ENCODE measurements at regions not wholly inside any gene's neighbourhood (a gene's known extent, or its start where the extent isn't known, plus 50 kb on each side); places are given as distances from the start of the nearest gene placed in this dataset.

- no peak overlapping the region for H3K9ac ChIP-seq (ENCODE audit: low read depth in 1 of 2, low read length in 2 of 2)
- no peak overlapping the region for H3K4me3 ChIP-seq (ENCODE audit: low read depth in 1 of 3, low read length in 3 of 3)
- H3K27ac ChIP-seq (ENCODE audit: low read depth in 1 of 2, low read length in 2 of 2): no peak overlapping the region
- no peaks in the 10 kb centered on the region for H3K9me3 ChIP-seq (ENCODE audit: control insufficient read depth in 4 of 4, low read length in 3 of 4)
- H3K36me3 ChIP-seq (ENCODE audit: control insufficient read depth in 4 of 4, insufficient read depth in 3 of 4, low read depth in 1 of 4, low read length in 3 of 4): no peaks in the 10 kb centered on the region
- TF ChIP-seq RAD21 (IDR thresholded peaks at IDR 0.05) (no peak), GABPA (IDR thresholded peaks at IDR 0.05 in 1 of 2, conservative IDR thresholded peaks at IDR 0.05 in 1 of 2) (no peak), REST (IDR thresholded peaks at IDR 0.05) (no peak), HNF4G (IDR thresholded peaks at IDR 0.05) (no peak), YY1 (IDR thresholded peaks at IDR 0.05) (no peak), TAF1 (conservative IDR thresholded peaks at IDR 0.05) (no peak), RXRA (IDR thresholded peaks at IDR 0.05) (no peak), JUND (IDR thresholded peaks at IDR 0.05) (no peak), EGR1 (IDR thresholded peaks at IDR 0.05; ENCODE audit: low read depth in 2 of 2) (no peak), SP1 (IDR thresholded peaks at IDR 0.05) (no peak), FOXA1 (IDR thresholded peaks at IDR 0.05) (no peak), FOXA2 (IDR thresholded peaks at IDR 0.05) (no peak), NR2F2 (IDR thresholded peaks at IDR 0.05) (no peak)
- TF ChIP-seq, protein P1, sequence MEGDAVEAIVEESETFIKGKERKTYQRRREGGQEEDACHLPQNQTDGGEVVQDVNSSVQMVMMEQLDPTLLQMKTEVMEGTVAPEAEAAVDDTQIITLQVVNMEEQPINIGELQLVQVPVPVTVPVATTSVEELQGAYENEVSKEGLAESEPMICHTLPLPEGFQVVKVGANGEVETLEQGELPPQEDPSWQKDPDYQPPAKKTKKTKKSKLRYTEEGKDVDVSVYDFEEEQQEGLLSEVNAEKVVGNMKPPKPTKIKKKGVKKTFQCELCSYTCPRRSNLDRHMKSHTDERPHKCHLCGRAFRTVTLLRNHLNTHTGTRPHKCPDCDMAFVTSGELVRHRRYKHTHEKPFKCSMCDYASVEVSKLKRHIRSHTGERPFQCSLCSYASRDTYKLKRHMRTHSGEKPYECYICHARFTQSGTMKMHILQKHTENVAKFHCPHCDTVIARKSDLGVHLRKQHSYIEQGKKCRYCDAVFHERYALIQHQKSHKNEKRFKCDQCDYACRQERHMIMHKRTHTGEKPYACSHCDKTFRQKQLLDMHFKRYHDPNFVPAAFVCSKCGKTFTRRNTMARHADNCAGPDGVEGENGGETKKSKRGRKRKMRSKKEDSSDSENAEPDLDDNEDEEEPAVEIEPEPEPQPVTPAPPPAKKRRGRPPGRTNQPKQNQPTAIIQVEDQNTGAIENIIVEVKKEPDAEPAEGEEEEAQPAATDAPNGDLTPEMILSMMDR (IDR thresholded peaks at IDR 0.05; ENCODE audit: low read depth, low read length, missing input control): no peak
- TF ChIP-seq, protein P2, sequence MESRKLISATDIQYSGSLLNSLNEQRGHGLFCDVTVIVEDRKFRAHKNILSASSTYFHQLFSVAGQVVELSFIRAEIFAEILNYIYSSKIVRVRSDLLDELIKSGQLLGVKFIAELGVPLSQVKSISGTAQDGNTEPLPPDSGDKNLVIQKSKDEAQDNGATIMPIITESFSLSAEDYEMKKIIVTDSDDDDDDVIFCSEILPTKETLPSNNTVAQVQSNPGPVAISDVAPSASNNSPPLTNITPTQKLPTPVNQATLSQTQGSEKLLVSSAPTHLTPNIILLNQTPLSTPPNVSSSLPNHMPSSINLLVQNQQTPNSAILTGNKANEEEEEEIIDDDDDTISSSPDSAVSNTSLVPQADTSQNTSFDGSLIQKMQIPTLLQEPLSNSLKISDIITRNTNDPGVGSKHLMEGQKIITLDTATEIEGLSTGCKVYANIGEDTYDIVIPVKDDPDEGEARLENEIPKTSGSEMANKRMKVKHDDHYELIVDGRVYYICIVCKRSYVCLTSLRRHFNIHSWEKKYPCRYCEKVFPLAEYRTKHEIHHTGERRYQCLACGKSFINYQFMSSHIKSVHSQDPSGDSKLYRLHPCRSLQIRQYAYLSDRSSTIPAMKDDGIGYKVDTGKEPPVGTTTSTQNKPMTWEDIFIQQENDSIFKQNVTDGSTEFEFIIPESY (IDR thresholded peaks at IDR 0.05): no peak
- TF ChIP-seq, protein P3, sequence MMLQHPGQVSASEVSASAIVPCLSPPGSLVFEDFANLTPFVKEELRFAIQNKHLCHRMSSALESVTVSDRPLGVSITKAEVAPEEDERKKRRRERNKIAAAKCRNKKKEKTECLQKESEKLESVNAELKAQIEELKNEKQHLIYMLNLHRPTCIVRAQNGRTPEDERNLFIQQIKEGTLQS (IDR thresholded peaks at IDR 0.05): no peak
- TF ChIP-seq, protein P4, sequence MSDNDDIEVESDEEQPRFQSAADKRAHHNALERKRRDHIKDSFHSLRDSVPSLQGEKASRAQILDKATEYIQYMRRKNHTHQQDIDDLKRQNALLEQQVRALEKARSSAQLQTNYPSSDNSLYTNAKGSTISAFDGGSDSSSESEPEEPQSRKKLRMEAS (IDR thresholded peaks at IDR 0.05): no peak
- WGBS: 73% methylated on average over 5 of the region's 5 CpGs
- no peaks in the 10 kb centered on the region for H3K27me3 ChIP-seq (ENCODE audit: control insufficient read depth in 4 of 4, insufficient read depth in 4 of 4, low read length in 3 of 4)
- no peak for DNase-seq (ENCODE audit: low spot score)
- no peaks in the 10 kb centered on the region for H3K4me1 ChIP-seq (ENCODE audit: control insufficient read depth in 4 of 4, insufficient read depth in 4 of 4, low read length in 3 of 4)
These were observed 1219.4 kb downstream of the TYW1 start for GRCh38 chr7:68216051-68216450.

DNA sequence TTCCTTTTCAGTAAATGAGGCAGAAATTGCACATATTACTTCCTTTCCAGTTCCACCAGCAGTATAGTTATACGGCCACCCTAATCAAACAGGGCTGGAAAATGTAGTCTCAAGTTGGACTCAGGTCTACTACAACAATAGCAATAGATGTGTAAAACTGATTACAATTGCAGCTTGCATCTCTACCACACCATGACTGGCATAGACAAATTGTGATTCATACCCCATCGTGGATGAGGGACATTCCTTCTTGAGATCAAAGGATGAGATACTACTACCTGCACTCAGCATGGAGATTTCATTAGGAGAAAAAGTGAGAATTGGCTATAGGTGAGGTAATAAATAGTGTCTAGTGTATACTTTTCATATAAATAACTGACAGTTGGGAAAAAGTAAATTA, 1220.8 kb downstream of the TYW1 start:
- Histone ChIP-seq H3K4me3 (ENCODE audit: low read depth in 1 of 3, low read length in 3 of 3) (no peak overlapping the region), H3K27ac (ENCODE audit: low read depth in 1 of 2, low read length in 2 of 2) (no peak overlapping the region), H3K9ac (ENCODE audit: low read depth in 1 of 2, low read length in 2 of 2) (no peak overlapping the region), H3K9me3 (ENCODE audit: control insufficient read depth in 4 of 4, low read length in 3 of 4) (no peaks in the 10 kb centered on the region), H3K4me1 (ENCODE audit: control insufficient read depth in 4 of 4, insufficient read depth in 4 of 4, low read length in 3 of 4) (no peaks in the 10 kb centered on the region), H3K27me3 (ENCODE audit: control insufficient read depth in 4 of 4, insufficient read depth in 4 of 4, low read length in 3 of 4) (no peaks in the 10 kb centered on the region), H3K36me3 (ENCODE audit: control insufficient read depth in 4 of 4, insufficient read depth in 3 of 4, low read depth in 1 of 4, low read length in 3 of 4) (no peaks in the 10 kb centered on the region)
- DNase-seq (ENCODE audit: low spot score): no peak
- WGBS: 73% methylated on average over 2 of the region's 2 CpGs
- TF ChIP-seq RAD21 (IDR thresholded peaks at IDR 0.05) (no peak), YY1 (IDR thresholded peaks at IDR 0.05) (no peak), NR2F2 (IDR thresholded peaks at IDR 0.05) (no peak), HNF4G (IDR thresholded peaks at IDR 0.05) (no peak), GABPA (IDR thresholded peaks at IDR 0.05 in 1 of 2, conservative IDR thresholded peaks at IDR 0.05 in 1 of 2) (no peak), EGR1 (IDR thresholded peaks at IDR 0.05; ENCODE audit: low read depth in 2 of 2) (no peak), REST (IDR thresholded peaks at IDR 0.05) (no peak), TAF1 (conservative IDR thresholded peaks at IDR 0.05) (no peak), SP1 (IDR thresholded peaks at IDR 0.05) (no peak), FOXA2 (IDR thresholded peaks at IDR 0.05) (no peak)
- TF ChIP-seq, protein P2 (IDR thresholded peaks at IDR 0.05): no peak
